Mucosa of descending colon (tissue), 3 donors: ENCODE measurements at regions not wholly inside any gene's neighbourhood (a gene's known extent, or its start where the extent isn't known, plus 50 kb on each side); places are given as distances from the start of the nearest gene placed in this dataset.

ENCODE experiments used
- ATAC-seq: fragments of 200-7000 bp; cut with Tn5 transposase; one replicate; pipeline ENCODE4 v1.9.1; 2020; ENCODE audit warnings: mild to moderate bottlenecking, moderate library complexity
- DNase-seq, 3 donors: peaks; one replicate each; pipeline ENCODE4 v3.0.0-alpha.2; 2020
- H3K36me3 ChIP-seq: fragments of 200-600 bp; one replicate; pipeline ENCODE4 v1.8.0; 2021; ENCODE audit warnings: low read depth, mild to moderate bottlenecking
- H3K4me1 ChIP-seq: fragments of 200-600 bp; one replicate; pipeline ENCODE4 v1.8.0; 2021; ENCODE audit warnings: low read depth, mild to moderate bottlenecking
- H3K4me3 ChIP-seq: fragments of 200-600 bp; one replicate; pipeline ENCODE4 v1.8.0; 2021; ENCODE audit warnings: mild to moderate bottlenecking
- H3K9me3 ChIP-seq: fragments of 200-600 bp; one replicate; pipeline ENCODE4 v1.8.0; 2021; ENCODE audit warnings: mild to moderate bottlenecking
- intact Hi-C, 2 donors: fragments of 100-400 bp; cut with DNase I in 1 of 2; cut with micrococcal nuclease in 1 of 2; formaldehyde crosslinking; loops; one replicate each; pipeline versions ENCODE4 v1.11.0 to v1.11.1; 2022; cut with DNase I, micrococcal nuclease
- TF ChIP-seq, protein P1 (sequence below): fragments of 200-600 bp; IDR thresholded peaks from one replicate; pipeline ENCODE4 v1.8.0; 2022; ENCODE audit warnings: antibody characterized with exemption, mild to moderate bottlenecking
- donor health status: DM: no; HTN: no; CAD: no; lungs with moderate emphysema.
- donor health status: DM: no; HTN: no; CAD: no.
- donor health status: DM: no; HTN: yes; CAD: no.

DNA sequence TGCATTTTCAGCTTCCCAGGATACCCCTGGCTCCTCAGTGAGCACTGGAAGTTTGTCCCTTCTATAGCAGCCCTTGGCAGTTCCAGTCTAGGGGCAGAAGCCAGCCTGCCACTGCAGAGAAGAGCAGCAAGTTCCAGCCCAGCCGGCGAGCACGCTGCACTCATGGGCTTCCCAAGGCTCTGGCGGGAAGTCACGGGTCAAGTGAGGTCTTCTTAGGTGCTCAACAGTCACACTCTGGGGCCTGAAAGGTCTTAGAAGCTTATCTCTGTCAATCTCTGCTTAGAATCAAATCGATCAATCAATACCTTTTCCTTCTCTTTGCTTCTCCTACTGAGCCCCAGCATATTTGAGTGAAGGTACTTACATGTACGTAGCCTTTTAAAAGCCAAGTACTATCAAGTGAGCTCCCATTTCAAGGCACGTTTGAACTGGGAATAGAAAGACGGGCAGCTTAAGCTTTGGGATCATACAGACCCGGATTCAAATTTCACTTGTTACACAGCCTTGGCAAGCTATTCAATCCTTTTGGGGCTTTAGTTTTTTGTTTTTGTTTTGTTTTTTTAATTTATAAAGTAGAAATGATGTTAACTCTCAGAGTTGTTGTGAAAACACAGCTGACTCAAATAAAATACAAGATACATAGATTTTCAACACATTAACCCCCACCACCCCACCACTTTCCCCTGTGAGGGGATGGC is 152.6 kb upstream of the KLF14 start:
- Histone ChIP-seq H3K4me1 (peaks cover 46% of the 10 kb centered on the region), H3K4me3 (no peak overlapping the region), H3K36me3 (no peaks in the 10 kb centered on the region), H3K9me3 (no peaks in the 10 kb centered on the region)
- ATAC-seq (peak; percentile 19), DNase-seq (no peak)
- intact Hi-C loops: no loop called here
- TF ChIP-seq, protein P1, sequence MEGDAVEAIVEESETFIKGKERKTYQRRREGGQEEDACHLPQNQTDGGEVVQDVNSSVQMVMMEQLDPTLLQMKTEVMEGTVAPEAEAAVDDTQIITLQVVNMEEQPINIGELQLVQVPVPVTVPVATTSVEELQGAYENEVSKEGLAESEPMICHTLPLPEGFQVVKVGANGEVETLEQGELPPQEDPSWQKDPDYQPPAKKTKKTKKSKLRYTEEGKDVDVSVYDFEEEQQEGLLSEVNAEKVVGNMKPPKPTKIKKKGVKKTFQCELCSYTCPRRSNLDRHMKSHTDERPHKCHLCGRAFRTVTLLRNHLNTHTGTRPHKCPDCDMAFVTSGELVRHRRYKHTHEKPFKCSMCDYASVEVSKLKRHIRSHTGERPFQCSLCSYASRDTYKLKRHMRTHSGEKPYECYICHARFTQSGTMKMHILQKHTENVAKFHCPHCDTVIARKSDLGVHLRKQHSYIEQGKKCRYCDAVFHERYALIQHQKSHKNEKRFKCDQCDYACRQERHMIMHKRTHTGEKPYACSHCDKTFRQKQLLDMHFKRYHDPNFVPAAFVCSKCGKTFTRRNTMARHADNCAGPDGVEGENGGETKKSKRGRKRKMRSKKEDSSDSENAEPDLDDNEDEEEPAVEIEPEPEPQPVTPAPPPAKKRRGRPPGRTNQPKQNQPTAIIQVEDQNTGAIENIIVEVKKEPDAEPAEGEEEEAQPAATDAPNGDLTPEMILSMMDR: no peak

DNA sequence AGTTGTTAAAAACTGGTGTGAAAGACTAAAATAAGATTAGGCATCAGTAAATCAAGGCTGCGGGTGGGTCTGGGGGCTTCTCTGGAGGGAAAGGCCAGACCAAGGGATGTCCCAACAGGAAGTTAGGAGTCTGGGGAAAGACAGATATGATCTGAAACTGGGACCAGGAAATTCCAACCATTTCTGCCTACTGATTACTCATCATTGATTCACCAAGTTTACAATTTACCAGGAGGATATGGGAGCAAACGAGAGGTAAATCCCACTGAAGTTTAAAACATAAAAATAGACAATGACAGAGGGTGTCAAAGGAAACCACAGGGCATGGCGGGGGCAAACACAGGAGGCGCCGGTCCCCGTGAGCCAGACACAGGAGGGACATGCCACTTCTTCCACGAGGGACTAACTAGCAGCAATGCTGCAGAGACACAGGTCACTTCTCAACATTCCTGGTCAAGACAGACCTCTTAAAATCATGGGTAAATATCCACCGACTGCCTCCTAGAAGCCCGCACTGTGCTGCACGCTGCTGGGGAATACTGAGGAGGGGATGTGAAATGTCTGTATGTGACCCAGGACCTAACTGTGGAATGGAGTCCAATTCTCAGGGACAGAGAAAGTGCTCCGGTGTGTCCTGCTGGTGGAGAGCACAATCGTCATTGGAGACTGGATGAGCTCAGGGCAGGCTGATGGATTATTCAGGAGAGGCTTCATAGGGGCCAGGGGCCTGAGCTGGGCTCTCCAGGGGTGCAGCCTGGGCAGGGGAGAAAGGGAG is 153.4 kb upstream of the KLF14 start:
- TF ChIP-seq, protein P1: no peak
- peaks cover 47% of the 10 kb centered on the region for H3K4me1 ChIP-seq
- no peaks in the 10 kb centered on the region for H3K36me3 ChIP-seq
- H3K4me3 ChIP-seq: no peak overlapping the region
- DNase-seq: no peak
- H3K9me3 ChIP-seq: no peaks in the 10 kb centered on the region
- intact Hi-C loops: no loop called here
- ATAC-seq: peak; percentile 68

DNA sequence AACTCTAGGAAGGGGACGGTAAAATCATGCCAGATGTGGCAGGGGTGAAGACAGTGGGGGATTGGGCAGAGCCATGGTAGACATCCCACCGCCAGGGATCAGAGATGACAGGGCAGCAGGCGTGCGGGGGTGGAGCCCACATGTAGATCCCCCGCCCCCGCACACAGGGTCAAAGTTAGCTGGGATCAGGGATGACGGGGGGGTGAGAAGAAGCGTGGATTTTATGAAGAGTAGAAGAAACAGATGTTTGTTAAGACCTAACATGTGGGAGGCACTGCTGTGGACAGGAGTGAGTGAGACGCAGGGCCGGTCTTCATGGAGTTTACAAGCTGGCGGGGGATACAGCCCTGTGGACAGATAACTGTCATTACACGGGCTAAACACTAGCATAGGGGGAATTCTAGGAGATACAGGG is 154.0 kb upstream of the KLF14 start:
- Histone ChIP-seq H3K4me1 (peaks cover 52% of the 10 kb centered on the region), H3K36me3 (no peaks in the 10 kb centered on the region), H3K9me3 (no peaks in the 10 kb centered on the region), H3K4me3 (no peak overlapping the region)
- ATAC-seq (peak; percentile 2), DNase-seq (no peak)
- intact Hi-C loops: no loop called here
- TF ChIP-seq, protein P1: no peak

DNA sequence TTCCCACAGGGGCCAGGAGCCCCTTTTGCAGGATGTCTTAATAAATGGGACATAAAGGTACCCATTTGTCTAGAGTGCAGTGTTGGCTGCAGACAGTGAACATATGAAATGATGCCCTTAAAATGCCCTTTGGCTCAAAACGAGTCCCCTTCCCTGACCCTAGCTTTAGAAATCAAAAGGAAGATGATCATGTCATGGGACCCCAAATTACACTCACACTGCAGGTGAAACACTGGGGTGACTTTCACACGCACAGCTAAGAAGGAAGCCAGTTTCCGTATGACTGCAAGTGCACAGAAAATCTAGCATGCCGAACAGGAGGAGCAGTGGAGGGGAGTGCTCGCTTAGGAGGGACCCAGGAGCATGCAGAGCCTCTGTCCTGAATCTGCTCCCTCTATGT is 154.5 kb upstream of the KLF14 start:
- DNase-seq: no peak
- H3K9me3 ChIP-seq: no peaks in the 10 kb centered on the region
- H3K4me1 ChIP-seq: peaks cover 57% of the 10 kb centered on the region
- no peak for ATAC-seq
- intact Hi-C loops: no loop called here
- no peaks in the 10 kb centered on the region for H3K36me3 ChIP-seq
- TF ChIP-seq, protein P1: no peak
- H3K4me3 ChIP-seq: no peak overlapping the region

DNA sequence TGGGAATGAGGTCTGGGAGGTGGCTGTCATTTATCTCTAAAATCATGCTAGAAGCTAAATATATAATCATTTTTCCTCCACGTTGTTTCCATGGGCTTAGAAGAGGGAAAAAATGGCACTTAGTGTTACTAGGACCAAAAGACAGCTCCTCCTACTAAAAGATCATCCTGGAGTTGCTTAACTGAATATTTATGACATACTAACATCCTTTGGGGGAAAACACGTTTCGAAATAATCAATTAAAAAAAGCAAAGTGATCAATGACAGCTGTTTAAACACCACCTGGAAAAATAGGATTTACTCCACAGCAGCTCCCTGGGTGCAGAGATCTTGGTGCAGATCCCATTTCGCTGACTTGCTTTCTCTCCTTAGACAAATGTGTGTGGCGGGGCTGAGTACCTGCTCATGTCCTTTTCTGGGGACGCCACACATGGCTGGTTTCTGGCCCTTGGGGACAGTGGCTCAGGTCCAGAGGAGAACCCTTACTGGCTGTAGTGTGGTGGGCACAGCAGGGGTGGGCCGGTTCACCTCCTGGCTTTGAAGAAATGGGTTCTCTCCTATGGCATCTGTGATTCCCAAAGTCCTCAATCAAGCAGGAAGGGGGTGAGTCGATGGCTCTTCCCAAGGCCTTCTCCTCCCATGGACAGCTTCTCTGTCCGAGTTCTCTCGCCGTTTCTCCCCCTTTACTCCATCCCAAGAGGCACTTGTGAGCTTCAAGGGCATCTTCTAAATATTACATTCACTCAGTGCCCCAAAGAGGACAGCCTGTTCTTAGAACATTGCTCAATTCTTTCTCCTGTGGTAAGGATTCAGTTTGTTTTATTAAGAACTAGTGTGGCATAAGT is 156.4 kb upstream of the KLF14 start:
- no peak overlapping the region for H3K4me3 ChIP-seq
- H3K36me3 ChIP-seq: no peaks in the 10 kb centered on the region
- no peaks in the 10 kb centered on the region for H3K9me3 ChIP-seq
- TF ChIP-seq, protein P1: no peak
- H3K4me1 ChIP-seq: peaks cover 72% of the 10 kb centered on the region
- ATAC-seq (no peak), DNase-seq (no peak)
- intact Hi-C loops: loop anchor here (10.0 kb wide), 1 partner anchor 154 kb away; no protein-coding TSS in a partner anchor
